WTC11 (cell line): ENCODE measurements at regions not wholly inside any gene's neighbourhood (a gene's known extent, or its start where the extent isn't known, plus 50 kb on each side); places are given as distances from the start of the nearest gene placed in this dataset.

Experiments used
- IRF2 ChIP-seq: sonication (generic); formaldehyde crosslinking; IDR thresholded peaks from 2 replicates; pipeline ENCODE4 v1.8.0; 2022; ENCODE audit warnings: low read depth, missing genetic modification reagents, borderline replicate concordance
- TP53 ChIP-seq: sonication (generic); formaldehyde crosslinking; IDR thresholded peaks from 2 replicates; pipeline ENCODE4 v1.8.1; 2023; ENCODE audit warnings: mild to moderate bottlenecking, missing genetic modification reagents
- TF ChIP-seq, protein P1 (sequence below): sonication (generic); formaldehyde crosslinking; IDR thresholded peaks from 2 replicates; pipeline ENCODE4 v1.8.1; 2023; ENCODE audit warnings: mild to moderate bottlenecking, missing genetic modification reagents
- TF ChIP-seq, protein P2 (sequence below): sonication (generic); formaldehyde crosslinking; IDR thresholded peaks from 2 replicates; pipeline ENCODE4 v1.8.1; 2022; ENCODE audit warnings: mild to moderate bottlenecking, moderate library complexity, missing genetic modification reagents
- TF ChIP-seq, protein P3 (sequence below): fragments of 200-600 bp; IDR thresholded peaks from 2 replicates; pipeline ENCODE4 v1.8.0; 2022; ENCODE audit warnings: antibody characterized with exemption
- TF ChIP-seq, protein P4 (sequence below): fragments of 250-450 bp; sonication (Bioruptor Pico); IDR thresholded peaks from 2 replicates; pipeline ENCODE4 v1.9.0; 2021; ENCODE audit warnings: moderate library complexity, mild to moderate bottlenecking, inconsistent platforms, borderline replicate concordance

DNA sequence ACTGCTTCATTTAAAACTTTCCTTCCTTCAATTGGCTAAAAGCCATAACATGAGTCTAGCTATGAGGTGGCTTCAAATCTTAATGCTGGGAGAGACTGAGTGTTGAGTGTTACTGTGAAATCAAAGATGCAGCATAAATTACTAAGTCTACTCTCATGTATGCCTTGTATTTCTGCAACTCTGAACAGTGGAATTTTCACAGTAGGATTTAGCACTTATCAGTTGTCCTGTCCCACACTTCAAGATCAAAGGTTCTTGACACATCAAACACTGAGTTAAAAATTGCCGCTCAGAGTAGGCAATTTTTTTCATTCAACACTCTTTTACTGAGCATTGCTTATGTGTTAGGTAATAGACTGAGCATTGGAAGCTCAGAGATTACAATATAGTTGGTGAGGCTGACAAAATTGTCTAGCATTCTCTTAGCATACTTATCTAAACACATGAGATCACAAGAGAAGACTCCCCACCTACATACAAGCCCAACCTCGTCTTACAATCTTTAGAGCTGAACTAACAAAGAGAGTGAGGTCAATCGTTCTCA, 56.4 kb upstream of the ADORA3 start:
- TF ChIP-seq, protein P1, sequence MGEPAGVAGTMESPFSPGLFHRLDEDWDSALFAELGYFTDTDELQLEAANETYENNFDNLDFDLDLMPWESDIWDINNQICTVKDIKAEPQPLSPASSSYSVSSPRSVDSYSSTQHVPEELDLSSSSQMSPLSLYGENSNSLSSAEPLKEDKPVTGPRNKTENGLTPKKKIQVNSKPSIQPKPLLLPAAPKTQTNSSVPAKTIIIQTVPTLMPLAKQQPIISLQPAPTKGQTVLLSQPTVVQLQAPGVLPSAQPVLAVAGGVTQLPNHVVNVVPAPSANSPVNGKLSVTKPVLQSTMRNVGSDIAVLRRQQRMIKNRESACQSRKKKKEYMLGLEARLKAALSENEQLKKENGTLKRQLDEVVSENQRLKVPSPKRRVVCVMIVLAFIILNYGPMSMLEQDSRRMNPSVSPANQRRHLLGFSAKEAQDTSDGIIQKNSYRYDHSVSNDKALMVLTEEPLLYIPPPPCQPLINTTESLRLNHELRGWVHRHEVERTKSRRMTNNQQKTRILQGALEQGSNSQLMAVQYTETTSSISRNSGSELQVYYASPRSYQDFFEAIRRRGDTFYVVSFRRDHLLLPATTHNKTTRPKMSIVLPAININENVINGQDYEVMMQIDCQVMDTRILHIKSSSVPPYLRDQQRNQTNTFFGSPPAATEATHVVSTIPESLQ (CRISPR knock-in tag) = no peak
- TF ChIP-seq, protein P2, sequence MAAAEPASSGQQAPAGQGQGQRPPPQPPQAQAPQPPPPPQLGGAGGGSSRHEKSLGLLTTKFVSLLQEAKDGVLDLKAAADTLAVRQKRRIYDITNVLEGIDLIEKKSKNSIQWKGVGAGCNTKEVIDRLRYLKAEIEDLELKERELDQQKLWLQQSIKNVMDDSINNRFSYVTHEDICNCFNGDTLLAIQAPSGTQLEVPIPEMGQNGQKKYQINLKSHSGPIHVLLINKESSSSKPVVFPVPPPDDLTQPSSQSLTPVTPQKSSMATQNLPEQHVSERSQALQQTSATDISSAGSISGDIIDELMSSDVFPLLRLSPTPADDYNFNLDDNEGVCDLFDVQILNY (CRISPR knock-in tag) = no peak
- TF ChIP-seq TP53 (CRISPR knock-in tag) (no peak), IRF2 (CRISPR knock-in tag) (no peak)
- TF ChIP-seq, protein P3, sequence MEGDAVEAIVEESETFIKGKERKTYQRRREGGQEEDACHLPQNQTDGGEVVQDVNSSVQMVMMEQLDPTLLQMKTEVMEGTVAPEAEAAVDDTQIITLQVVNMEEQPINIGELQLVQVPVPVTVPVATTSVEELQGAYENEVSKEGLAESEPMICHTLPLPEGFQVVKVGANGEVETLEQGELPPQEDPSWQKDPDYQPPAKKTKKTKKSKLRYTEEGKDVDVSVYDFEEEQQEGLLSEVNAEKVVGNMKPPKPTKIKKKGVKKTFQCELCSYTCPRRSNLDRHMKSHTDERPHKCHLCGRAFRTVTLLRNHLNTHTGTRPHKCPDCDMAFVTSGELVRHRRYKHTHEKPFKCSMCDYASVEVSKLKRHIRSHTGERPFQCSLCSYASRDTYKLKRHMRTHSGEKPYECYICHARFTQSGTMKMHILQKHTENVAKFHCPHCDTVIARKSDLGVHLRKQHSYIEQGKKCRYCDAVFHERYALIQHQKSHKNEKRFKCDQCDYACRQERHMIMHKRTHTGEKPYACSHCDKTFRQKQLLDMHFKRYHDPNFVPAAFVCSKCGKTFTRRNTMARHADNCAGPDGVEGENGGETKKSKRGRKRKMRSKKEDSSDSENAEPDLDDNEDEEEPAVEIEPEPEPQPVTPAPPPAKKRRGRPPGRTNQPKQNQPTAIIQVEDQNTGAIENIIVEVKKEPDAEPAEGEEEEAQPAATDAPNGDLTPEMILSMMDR = no peak
- TF ChIP-seq, protein P4, sequence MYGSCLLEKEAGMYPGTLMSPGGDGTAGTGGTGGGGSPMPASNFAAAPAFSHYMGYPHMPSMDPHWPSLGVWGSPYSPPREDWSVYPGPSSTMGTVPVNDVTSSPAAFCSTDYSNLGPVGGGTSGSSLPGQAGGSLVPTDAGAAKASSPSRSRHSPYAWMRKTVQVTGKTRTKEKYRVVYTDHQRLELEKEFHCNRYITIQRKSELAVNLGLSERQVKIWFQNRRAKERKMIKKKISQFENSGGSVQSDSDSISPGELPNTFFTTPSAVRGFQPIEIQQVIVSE = no peak
